Endothelial cell of umbilical vein (primary cell): ENCODE measurements at regions not wholly inside any gene's neighbourhood (a gene's known extent, or its start where the extent isn't known, plus 50 kb on each side); places are given as distances from the start of the nearest gene placed in this dataset.

Experiments used
- BruUV-seq: library from RNA; stranded (reverse); fragments of 400-500 nt; replicated peaks from 2 replicates; lab custom pipeline; 2021; lab: Mats Ljungman, UMichigan
- CTCF ChIA-PET: fragments of 300-600, 350-600 bp; sonication (Branson Sonifier 250); formaldehyde crosslinking; loops from one replicate; lab custom pipeline; 2021; ENCODE audit warnings: antibody characterized with exemption, inconsistent platforms; lab: Charles Lee
- POLR2A ChIA-PET: fragments of 300-600, 350-600 bp; sonication (Branson Sonifier 250); formaldehyde crosslinking; loops from one replicate; lab custom pipeline; 2021; ENCODE audit warnings: antibody characterized with exemption, inconsistent platforms; lab: Charles Lee
- DNase-seq: peaks from one replicate; pipeline ENCODE4 v3.0.0-alpha.2; 2011; ENCODE audit warnings: low read depth, low spot score
- FAIRE-seq: peaks from 2 replicates; lab custom pipeline; 2011; peaks lifted over from hg19 to GRCh38; lab: Jason Lieb, UNC
- H2AFZ ChIP-seq: 2 replicates; pipeline ENCODE4 v1.6.0; 2012; ENCODE audit warnings: low read depth, low read length, control low read depth, inconsistent platforms
- H3K27ac ChIP-seq: 2 replicates; pipeline ENCODE4 v1.5.1; 2011; ENCODE audit warnings: low read depth, mild to moderate bottlenecking, control low read depth, low read length, moderate library complexity; ENCODE audit not compliant: insufficient read depth
- H3K27me3 ChIP-seq, 2 experiments: 2 replicates each; pipeline versions ENCODE4 v1.6.0 to v1.6.1; 2011; ENCODE audit warnings: low read length in 2 of 2, mixed read lengths in 1 of 2; ENCODE audit not compliant: control insufficient read depth in 2 of 2, insufficient read depth in 2 of 2
- H3K36me3 ChIP-seq, 2 experiments: 2 replicates in 1 of 2; 3 replicates in 1 of 2; pipeline ENCODE4 v1.5.1; 2011; ENCODE audit warnings: low read length in 2 of 2, mild to moderate bottlenecking in 1 of 2, moderate library complexity in 1 of 2; ENCODE audit not compliant: control insufficient read depth in 2 of 2, insufficient read depth in 2 of 2; ENCODE audit errors: extremely low read depth in 1 of 2
- H3K4me1 ChIP-seq: 3 replicates; pipeline ENCODE4 v1.5.1; 2011; ENCODE audit warnings: mild to moderate bottlenecking, low read length; ENCODE audit not compliant: control insufficient read depth, insufficient read depth; ENCODE audit errors: extremely low read depth
- H3K4me2 ChIP-seq: 2 replicates; pipeline ENCODE4 v1.6.1; 2011; ENCODE audit warnings: low read length, control low read depth, mixed read lengths; ENCODE audit not compliant: insufficient read depth
- H3K4me3 ChIP-seq, 3 experiments: fragments of 200-600 bp in 1 of 3; sonication (generic), shearing (Covaris generic) in 1 of 3; replicated peaks in 1 of 3; 2 replicates each; pipeline ENCODE4 v1.5.1; 2011 to 2016; ENCODE audit warnings: control low read depth in 3 of 3, low read length in 3 of 3, mild to moderate bottlenecking in 2 of 3, inconsistent platforms in 1 of 3, low read depth in 1 of 3, moderate library complexity in 1 of 3; ENCODE audit not compliant: insufficient read depth in 1 of 3
- H3K79me2 ChIP-seq: 2 replicates; pipeline ENCODE4 v1.6.0; 2012; ENCODE audit warnings: low read length, inconsistent platforms; ENCODE audit not compliant: control insufficient read depth, insufficient read depth
- H3K9ac ChIP-seq: replicated peaks from 2 replicates; pipeline ENCODE3; 2011; ENCODE audit warnings: low read length, control low read depth; ENCODE audit not compliant: insufficient read depth; ENCODE audit errors: extremely low read depth
- H3K9me1 ChIP-seq: replicated peaks from 3 replicates; pipeline ENCODE4 v1.6.0; 2011; ENCODE audit warnings: mild to moderate bottlenecking, low read length; ENCODE audit not compliant: control insufficient read depth, insufficient read depth; ENCODE audit errors: extremely low read depth
- H3K9me3 ChIP-seq: replicated peaks from 2 replicates; pipeline ENCODE4 v1.5.1; 2012; ENCODE audit warnings: low read length, inconsistent platforms; ENCODE audit not compliant: control insufficient read depth, insufficient read depth
- H4K20me1 ChIP-seq: replicated peaks from 2 replicates; pipeline ENCODE3; 2011; ENCODE audit warnings: mild to moderate bottlenecking, low read length; ENCODE audit not compliant: control insufficient read depth, insufficient read depth; ENCODE audit errors: extremely low read depth
- EZH2 ChIP-seq: IDR thresholded peaks from 2 replicates; pipeline ENCODE4 v1.6.1; 2012; ENCODE audit warnings: borderline replicate concordance, low read depth, mild to moderate bottlenecking, moderate library complexity, low read length, inconsistent platforms; ENCODE audit not compliant: severe bottlenecking
- FOS ChIP-seq: IDR thresholded peaks from 2 replicates; pipeline ENCODE4 v1.6.1; 2011; ENCODE audit warnings: mild to moderate bottlenecking, low read length, moderate library complexity, borderline replicate concordance; ENCODE audit not compliant: insufficient read depth
- GATA2 ChIP-seq: IDR thresholded peaks from 2 replicates; pipeline ENCODE4 v1.7.0; 2011; ENCODE audit warnings: low read depth, mild to moderate bottlenecking, moderate library complexity, mixed read lengths, low read length; ENCODE audit not compliant: insufficient read length, insufficient read depth
- JUN ChIP-seq: IDR thresholded peaks from 2 replicates; pipeline ENCODE4 v1.6.1; 2011; ENCODE audit warnings: borderline replicate concordance, low read depth; ENCODE audit not compliant: insufficient read length, insufficient read depth
- MAX ChIP-seq: IDR thresholded peaks from 2 replicates; pipeline ENCODE4 v1.6.1; 2011; ENCODE audit not compliant: insufficient read depth, insufficient read length
- MYC ChIP-seq: IDR thresholded peaks from one replicate; pipeline ENCODE4 v1.6.1; 2011; ENCODE audit warnings: mild to moderate bottlenecking, low read depth, low read length
- POLR2A ChIP-seq: IDR thresholded peaks from 2 replicates; pipeline ENCODE4 v1.6.1; 2012; ENCODE audit warnings: low read depth, mild to moderate bottlenecking, control low read depth, low read length
- POLR2AphosphoS5 ChIP-seq: IDR thresholded peaks from 2 replicates; pipeline ENCODE4 v1.6.1; 2012; ENCODE audit warnings: low read depth, mild to moderate bottlenecking, control low read depth, low read length, moderate library complexity; ENCODE audit not compliant: insufficient read depth
- dilution Hi-C: fragments of 300-500 bp; cut with MboI; formaldehyde crosslinking; loops from one replicate; pipeline ENCODE4 v1.15.0; 2019; ENCODE audit warnings: low sequenced_read_pairs; ENCODE audit not compliant: extremely low pct_ligation_motif_present
- intact Hi-C: fragments of 100-400 bp; cut with micrococcal nuclease; formaldehyde crosslinking; loops from one replicate; pipeline ENCODE4 v1.10.0; 2022
- TF ChIP-seq, protein P1 (sequence below), 2 donors: IDR thresholded peaks; 1 replicate in 1 of 2; 2 replicates in 1 of 2; pipeline ENCODE4 v1.5.1; 2011; ENCODE audit warnings: low read length in 2 of 2, mild to moderate bottlenecking in 2 of 2, moderate library complexity in 2 of 2, control low read depth in 1 of 2, inconsistent platforms in 1 of 2, low read depth in 1 of 2; ENCODE audit not compliant: insufficient read depth in 1 of 2; ENCODE audit errors: extremely low read depth in 1 of 2

GRCh38 chrX:115896362-115896761 lies 274.2 kb upstream of the AGTR2 start:
- Histone ChIP-seq H3K9ac (no peak overlapping the region), H3K4me3 (no peak overlapping the region), H3K36me3 (no peaks in the 10 kb centered on the region), H2AFZ (no peak overlapping the region), H3K4me1 (no peaks in the 10 kb centered on the region), H3K27ac (no peak overlapping the region), H3K27me3 (no peaks in the 10 kb centered on the region), H4K20me1 (no peaks in the 10 kb centered on the region), H3K79me2 (no peaks in the 10 kb centered on the region), H3K4me2 (no peak overlapping the region), H3K9me3 (no peaks in the 10 kb centered on the region), H3K9me1 (no peaks in the 10 kb centered on the region)
- intact Hi-C loops (no loop called here), dilution Hi-C loops (no loop called here)
- DNase-seq (no peak), FAIRE-seq (no peak)
- POLR2A ChIA-PET = no interaction called here
- TF ChIP-seq MAX (no peak), GATA2 (no peak), MYC (no peak), POLR2A (no peak), POLR2AphosphoS5 (no peak), JUN (no peak), EZH2 (no peak), FOS (no peak)
- TF ChIP-seq, protein P1, sequence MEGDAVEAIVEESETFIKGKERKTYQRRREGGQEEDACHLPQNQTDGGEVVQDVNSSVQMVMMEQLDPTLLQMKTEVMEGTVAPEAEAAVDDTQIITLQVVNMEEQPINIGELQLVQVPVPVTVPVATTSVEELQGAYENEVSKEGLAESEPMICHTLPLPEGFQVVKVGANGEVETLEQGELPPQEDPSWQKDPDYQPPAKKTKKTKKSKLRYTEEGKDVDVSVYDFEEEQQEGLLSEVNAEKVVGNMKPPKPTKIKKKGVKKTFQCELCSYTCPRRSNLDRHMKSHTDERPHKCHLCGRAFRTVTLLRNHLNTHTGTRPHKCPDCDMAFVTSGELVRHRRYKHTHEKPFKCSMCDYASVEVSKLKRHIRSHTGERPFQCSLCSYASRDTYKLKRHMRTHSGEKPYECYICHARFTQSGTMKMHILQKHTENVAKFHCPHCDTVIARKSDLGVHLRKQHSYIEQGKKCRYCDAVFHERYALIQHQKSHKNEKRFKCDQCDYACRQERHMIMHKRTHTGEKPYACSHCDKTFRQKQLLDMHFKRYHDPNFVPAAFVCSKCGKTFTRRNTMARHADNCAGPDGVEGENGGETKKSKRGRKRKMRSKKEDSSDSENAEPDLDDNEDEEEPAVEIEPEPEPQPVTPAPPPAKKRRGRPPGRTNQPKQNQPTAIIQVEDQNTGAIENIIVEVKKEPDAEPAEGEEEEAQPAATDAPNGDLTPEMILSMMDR (IDR thresholded peaks at IDR 0.05; ENCODE audit: extremely low read depth in 1 of 2, insufficient read depth in 1 of 2, low read depth in 1 of 2, low read length in 2 of 2) = no peak
- CTCF ChIA-PET = no interaction called here
- no TSS peak for BruUV-seq
